Suprapubic skin (tissue), 3 donors: ENCODE measurements at regions not wholly inside any gene's neighbourhood (a gene's known extent, or its start where the extent isn't known, plus 50 kb on each side); places are given as distances from the start of the nearest gene placed in this dataset.
"Not testable (repeated sequence)": the region's sequence is repeated elsewhere in the genome, so short reads cannot be mapped to it uniquely, and the experiment has no call there.

Experiments used
- POLR2A ChIP-seq, 2 donors: fragments of 450-650 bp; IDR thresholded peaks; one replicate each; pipeline ENCODE4 v1.6.1; 2017; ENCODE audit warnings: antibody characterized with exemption in 2 of 2, mild to moderate bottlenecking in 2 of 2, moderate library complexity in 2 of 2
- TF ChIP-seq, protein P1 (sequence below), 2 donors: fragments of 200-600 bp in 1 of 2; fragments of 450-650 bp in 1 of 2; sonication (generic) in 1 of 2; IDR thresholded peaks; one replicate each; pipeline ENCODE4 v1.5.1; 2016 to 2019; ENCODE audit warnings: antibody characterized with exemption in 2 of 2, mild to moderate bottlenecking in 1 of 2, moderate library complexity in 1 of 2

DNA sequence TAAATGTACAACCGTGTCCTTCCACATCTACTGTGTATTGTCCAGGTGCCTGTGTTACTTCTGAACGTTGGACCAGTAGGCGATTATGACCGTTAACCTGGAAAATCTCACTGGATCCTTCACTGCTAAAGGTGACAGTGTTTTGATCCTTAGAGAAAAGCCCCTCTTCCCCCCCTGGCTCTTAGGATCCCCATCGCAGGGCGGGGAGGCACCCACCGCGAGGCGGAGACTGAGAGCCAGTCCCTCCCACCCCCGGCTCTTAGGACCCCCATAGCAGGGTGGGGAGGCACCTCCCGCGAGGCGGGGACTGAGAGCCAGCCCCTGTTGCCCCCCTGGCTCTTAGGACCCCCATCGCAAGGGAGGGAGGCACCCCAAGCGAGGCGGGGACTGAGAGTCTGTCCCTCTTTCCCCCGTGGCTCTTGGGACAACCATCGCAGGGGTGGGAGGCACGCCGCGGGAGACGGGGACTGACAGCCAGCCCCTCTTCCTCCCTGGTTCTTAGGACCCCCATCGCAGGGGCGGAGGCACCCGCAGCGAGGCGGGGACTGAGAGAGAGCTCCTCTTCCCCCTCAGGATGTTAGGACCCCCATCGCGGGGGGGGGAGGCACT, 194.3 kb upstream of the PZP start:
- TF ChIP-seq, protein P1, sequence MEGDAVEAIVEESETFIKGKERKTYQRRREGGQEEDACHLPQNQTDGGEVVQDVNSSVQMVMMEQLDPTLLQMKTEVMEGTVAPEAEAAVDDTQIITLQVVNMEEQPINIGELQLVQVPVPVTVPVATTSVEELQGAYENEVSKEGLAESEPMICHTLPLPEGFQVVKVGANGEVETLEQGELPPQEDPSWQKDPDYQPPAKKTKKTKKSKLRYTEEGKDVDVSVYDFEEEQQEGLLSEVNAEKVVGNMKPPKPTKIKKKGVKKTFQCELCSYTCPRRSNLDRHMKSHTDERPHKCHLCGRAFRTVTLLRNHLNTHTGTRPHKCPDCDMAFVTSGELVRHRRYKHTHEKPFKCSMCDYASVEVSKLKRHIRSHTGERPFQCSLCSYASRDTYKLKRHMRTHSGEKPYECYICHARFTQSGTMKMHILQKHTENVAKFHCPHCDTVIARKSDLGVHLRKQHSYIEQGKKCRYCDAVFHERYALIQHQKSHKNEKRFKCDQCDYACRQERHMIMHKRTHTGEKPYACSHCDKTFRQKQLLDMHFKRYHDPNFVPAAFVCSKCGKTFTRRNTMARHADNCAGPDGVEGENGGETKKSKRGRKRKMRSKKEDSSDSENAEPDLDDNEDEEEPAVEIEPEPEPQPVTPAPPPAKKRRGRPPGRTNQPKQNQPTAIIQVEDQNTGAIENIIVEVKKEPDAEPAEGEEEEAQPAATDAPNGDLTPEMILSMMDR (IDR thresholded peaks at IDR 0.05): not testable (repeated sequence)
- TF ChIP-seq POLR2A (IDR thresholded peaks at IDR 0.05): not testable (repeated sequence)
